ENCODE measurements at regions not wholly inside any gene's neighbourhood (a gene's known extent, or its start where the extent isn't known, plus 50 kb on each side); places are given as distances from the start of the nearest gene placed in this dataset.

GRCh38 chr5:164680812-164681520 lies 1175.5 kb downstream of the MAT2B start:
- no peak overlapping the region for H3K27ac ChIP-seq
- no peak for DNase-seq (ENCODE audit: low read depth, low spot score)

- no peak for DNase-seq (ENCODE audit: low read depth, low spot score)
- no peak overlapping the region for H3K27ac ChIP-seq
Measured at GRCh38 chr5:164687391-164687790, 1182.0 kb downstream of the MAT2B start.

GRCh38 chr5:164688437-164688836 lies 1183.0 kb downstream of the MAT2B start:
- DNase-seq (ENCODE audit: low read depth, low spot score): no peak

GRCh38 chr5:164708831-164709230 lies 1203.4 kb downstream of the MAT2B start:
- no peak for DNase-seq (ENCODE audit: low read depth, low spot score)
- no peak overlapping the region for H3K27ac ChIP-seq

More at GRCh38 chr5:164688437-164688836, 1183.0 kb downstream of the MAT2B start:
- H3K27ac ChIP-seq: no peak overlapping the region

DNA sequence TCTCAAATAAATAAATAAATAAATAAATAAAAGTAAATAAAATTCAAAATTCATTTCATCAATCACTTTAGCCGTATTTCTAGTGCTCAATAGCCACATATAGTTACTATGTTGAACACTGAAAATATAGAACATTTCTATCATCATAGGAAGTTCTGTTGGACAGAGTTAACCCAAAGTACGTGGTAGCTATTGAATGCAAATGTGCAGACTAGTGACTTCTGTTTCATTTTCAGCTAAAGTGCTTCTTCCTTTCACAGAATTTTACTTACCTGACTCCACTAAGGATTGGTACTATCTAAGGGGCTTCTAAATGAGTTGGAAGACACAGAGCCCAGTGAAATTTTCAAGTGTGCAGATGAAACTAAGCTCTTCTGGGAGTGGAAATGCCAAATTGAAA lies 1208.3 kb downstream of the MAT2B start:
- no peak overlapping the region for H3K27ac ChIP-seq
- DNase-seq (ENCODE audit: low read depth, low spot score): no peak

- no peak for DNase-seq (ENCODE audit: low read depth, low spot score)
- H3K27ac ChIP-seq: no peak overlapping the region
Measured at GRCh38 chr5:164721116-164721515, 1215.7 kb downstream of the MAT2B start.

DNA sequence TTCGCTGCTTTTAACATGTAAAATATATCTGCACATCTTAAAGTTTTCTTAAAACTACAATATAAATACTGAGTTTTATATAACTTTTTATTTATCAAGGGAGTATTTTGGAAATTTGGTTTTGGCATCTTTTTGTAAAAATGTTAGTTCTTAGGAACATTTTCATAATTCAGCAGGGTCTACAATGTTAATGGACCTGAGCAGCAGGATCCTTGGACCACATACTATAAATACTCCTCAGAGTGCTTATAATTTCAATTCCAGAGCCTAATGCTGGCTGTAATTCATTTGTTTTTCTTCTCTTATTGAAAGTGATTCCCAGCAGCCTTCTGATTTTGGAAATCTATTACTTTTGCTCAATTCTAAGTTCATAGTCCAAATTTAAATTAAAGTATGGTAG lies 1216.2 kb downstream of the MAT2B start:
- DNase-seq (ENCODE audit: low read depth, low spot score): no peak
- no peak overlapping the region for H3K27ac ChIP-seq

- H3K27ac ChIP-seq: no peak overlapping the region
- DNase-seq (ENCODE audit: low read depth, low spot score): no peak
Measured at GRCh38 chr5:164722702-164723101, 1217.3 kb downstream of the MAT2B start.

DNA sequence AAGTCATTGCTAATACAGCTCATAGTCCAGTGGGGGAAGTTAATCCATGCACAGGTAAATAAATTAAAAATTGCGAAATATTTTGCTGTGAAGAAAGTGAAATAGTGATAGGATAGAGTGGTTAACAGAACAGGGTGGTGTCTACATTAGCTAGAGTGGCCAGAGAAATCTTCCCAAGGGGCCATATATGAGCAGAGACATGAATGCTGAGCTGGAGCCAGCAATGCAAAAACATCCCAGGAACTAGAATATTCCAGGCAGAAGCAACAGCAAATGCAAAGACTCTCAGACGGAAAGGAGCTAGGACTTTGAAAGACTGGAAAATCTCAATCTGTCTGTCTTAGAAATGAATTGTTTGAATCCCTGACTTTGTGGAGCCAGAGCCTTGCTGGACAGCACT lies 1221.6 kb downstream of the MAT2B start:
- no peak for DNase-seq (ENCODE audit: low read depth, low spot score)
- no peak overlapping the region for H3K27ac ChIP-seq

DNA sequence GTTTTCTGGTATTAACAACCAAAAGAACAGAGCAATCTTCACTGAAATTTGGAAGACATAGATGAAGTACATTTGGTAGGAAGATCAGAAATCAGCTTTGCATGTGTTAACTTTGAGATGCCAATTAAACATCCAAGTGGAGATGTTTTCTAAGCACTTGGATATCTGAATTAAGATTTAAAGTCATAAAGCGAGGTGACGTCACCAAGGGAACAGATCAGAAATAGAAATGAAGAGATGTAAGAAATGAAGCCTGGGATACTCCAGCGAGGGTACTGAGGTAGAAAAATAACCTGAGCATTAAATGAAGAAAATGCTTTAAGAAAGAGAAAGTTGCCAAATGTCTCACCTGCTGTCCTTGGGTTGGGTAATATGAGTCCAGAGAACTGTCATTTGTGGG lies 1223.3 kb downstream of the MAT2B start:
- DNase-seq (ENCODE audit: low read depth, low spot score): no peak
- no peak overlapping the region for H3K27ac ChIP-seq

DNA sequence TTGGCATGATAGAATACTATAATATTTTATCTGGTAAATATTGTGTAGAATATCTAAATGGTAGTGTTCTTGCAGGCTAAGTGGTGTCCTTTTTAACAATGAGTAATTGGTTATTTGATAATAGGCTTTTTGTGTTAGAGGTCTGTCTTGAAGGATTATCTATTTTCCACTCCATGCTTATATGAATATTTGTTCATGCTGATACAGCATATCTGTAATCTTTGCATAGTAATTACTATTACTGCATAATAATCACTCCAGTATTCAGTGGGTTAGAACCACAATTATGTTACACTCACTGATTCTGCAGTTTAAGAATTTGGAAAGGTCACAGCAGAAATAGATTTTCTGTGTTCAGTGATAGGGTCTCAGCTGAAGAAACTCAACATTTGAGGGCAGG lies 1229.9 kb downstream of the MAT2B start:
- no peak for DNase-seq (ENCODE audit: low read depth, low spot score)
- H3K27ac ChIP-seq: no peak overlapping the region

- no peak overlapping the region for H3K27ac ChIP-seq
- DNase-seq (ENCODE audit: low read depth, low spot score): no peak
Measured at GRCh38 chr5:164741376-164741775, 1236.0 kb downstream of the MAT2B start.

GRCh38 chr5:164742025-164742424 lies 1236.6 kb downstream of the MAT2B start:
- H3K27ac ChIP-seq: no peak overlapping the region
- no peak for DNase-seq (ENCODE audit: low read depth, low spot score)

DNA sequence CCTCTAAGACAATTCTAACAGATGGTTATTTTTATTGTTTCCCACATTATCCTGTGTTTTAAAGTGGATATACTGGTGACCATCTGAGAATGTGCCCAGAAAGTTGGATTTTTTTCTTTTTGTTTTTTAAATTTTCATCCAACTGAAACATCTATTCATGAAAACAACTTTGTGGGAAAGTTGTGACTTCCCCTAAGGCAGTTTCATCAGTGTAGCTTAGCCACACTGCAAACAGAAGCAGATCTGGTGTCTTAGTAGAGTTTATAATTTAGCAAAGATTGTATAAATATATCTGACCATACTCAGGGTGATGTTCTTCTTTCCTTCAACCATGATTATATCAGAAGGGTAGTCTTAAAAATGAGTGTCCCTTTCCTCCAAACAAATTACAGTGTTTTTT lies 1241.3 kb downstream of the MAT2B start:
- no peak for DNase-seq (ENCODE audit: low read depth, low spot score)
- no peak overlapping the region for H3K27ac ChIP-seq

- no peak overlapping the region for H3K27ac ChIP-seq
- no peak for DNase-seq (ENCODE audit: low read depth, low spot score)
Measured at GRCh38 chr5:164747371-164747770, 1242.0 kb downstream of the MAT2B start.

GRCh38 chr5:164748861-164749260 lies 1243.4 kb downstream of the MAT2B start:
- DNase-seq (ENCODE audit: low read depth, low spot score): no peak
- no peak overlapping the region for H3K27ac ChIP-seq

DNA sequence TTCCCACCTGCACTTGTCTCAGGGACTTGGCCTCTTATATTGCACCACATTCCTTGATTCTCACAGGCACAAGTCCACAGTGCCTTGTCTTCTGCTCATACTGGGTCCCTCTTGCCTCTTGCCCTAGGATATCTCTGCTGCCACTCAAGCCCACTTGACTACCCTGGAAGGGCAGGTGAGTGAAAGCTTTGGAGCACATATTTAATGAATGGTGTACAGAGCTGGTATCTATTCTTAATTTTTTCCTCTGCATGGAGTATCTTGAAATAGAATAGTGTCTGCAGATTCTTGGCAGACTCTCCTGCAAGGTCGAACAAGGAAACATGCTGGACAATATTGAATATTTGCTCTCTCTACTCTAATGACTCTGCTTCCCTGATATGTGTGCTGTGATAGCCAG lies 1248.0 kb downstream of the MAT2B start:
- no peak for DNase-seq (ENCODE audit: low read depth, low spot score)

DNA sequence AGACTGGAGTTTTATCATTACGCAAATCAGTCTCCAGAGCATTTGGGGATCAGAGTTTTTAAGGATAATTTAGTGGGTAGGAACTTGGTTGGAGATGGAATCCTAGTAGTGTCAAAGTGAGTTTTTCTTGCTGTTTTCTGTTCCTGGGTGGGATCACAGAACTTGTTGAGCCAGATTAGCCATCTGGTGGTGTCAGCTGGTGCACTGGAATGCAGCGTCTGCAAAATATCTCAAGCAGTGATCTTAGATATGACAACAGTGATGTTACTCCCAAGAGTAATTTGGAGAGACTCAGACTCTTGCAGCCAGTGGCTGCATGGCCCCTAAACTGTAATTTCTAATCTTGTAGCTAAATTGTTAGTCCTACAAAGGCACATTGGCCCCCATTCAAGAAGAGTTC lies 1257.8 kb downstream of the MAT2B start:
- H3K27ac ChIP-seq: no peak overlapping the region
- no peak for DNase-seq (ENCODE audit: low read depth, low spot score)

More for the DNA sequence above, 1248.0 kb downstream of the MAT2B start:
- no peak overlapping the region for H3K27ac ChIP-seq

- no peak overlapping the region for H3K27ac ChIP-seq
- DNase-seq (ENCODE audit: low read depth, low spot score): no peak
Measured at GRCh38 chr5:164772122-164772521, 1266.7 kb downstream of the MAT2B start.

GRCh38 chr5:164784230-164784629 lies 1278.8 kb downstream of the MAT2B start:
- DNase-seq (ENCODE audit: low read depth, low spot score): no peak

DNA sequence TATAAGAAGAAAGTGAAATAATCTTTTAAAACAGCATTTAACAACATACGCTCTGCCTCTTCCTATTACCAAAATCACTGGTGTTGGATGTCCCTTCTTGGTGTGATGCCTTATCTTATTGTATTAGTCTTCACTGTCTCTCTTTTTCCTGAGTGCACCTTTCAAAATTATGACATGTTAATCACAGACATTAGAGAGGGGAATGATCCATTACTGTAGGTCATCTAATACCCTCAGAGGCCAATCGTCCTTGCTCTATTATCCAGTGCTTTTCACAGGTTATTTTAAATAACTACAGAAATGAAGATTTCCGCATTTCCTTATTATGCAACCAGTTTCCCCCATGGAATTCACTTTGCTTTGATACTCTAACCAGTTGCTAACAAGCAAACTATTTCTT lies 1292.7 kb downstream of the MAT2B start:
- DNase-seq (ENCODE audit: low read depth, low spot score): no peak
- H3K27ac ChIP-seq: no peak overlapping the region

More at GRCh38 chr5:164784230-164784629, 1278.8 kb downstream of the MAT2B start:
- no peak overlapping the region for H3K27ac ChIP-seq

DNA sequence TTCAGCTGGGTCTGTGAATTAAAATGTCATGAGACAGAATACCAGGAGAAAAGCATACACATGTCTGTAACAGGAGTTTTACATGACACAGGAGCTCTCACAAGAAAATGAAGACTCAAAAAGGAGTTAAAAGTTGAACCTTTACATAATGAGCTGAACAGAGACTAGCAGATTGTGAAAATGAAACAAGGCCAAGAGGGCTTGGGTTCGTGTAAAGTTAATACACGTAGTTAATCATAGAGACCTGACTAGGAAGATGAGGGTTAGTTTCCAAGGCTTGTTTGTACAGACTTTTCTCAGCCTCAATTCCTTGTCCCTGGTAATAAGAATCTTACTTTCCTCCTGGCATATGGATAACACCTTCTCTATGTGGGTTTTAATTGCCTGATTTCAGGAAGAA lies 1294.0 kb downstream of the MAT2B start:
- H3K27ac ChIP-seq: no peak overlapping the region
- no peak for DNase-seq (ENCODE audit: low read depth, low spot score)
